Astrocyte of the cerebellum (primary cell): ENCODE measurements at regions not wholly inside any gene's neighbourhood (a gene's known extent, or its start where the extent isn't known, plus 50 kb on each side); places are given as distances from the start of the nearest gene placed in this dataset.

ENCODE experiments used
- DNase-seq: peaks from one replicate; pipeline ENCODE4 v3.0.0-alpha.2; 2011; ENCODE audit warnings: low read depth
- H3K4me3 ChIP-seq: 2 replicates; pipeline ENCODE4 v1.5.1; 2011; ENCODE audit warnings: mild to moderate bottlenecking, low read depth, low read length, moderate library complexity
- in situ Hi-C: cut with HindIII; loops from 2 replicates; pipeline ENCODE4 v1.10.0; 2017; ENCODE audit warnings: low sequenced_read_pairs
- TF ChIP-seq, protein P1 (sequence below): IDR thresholded peaks from 2 replicates; pipeline ENCODE4 v1.5.1; 2012; ENCODE audit warnings: low read length, low read depth, moderate library complexity, mild to moderate bottlenecking; ENCODE audit errors: missing control alignments

DNA sequence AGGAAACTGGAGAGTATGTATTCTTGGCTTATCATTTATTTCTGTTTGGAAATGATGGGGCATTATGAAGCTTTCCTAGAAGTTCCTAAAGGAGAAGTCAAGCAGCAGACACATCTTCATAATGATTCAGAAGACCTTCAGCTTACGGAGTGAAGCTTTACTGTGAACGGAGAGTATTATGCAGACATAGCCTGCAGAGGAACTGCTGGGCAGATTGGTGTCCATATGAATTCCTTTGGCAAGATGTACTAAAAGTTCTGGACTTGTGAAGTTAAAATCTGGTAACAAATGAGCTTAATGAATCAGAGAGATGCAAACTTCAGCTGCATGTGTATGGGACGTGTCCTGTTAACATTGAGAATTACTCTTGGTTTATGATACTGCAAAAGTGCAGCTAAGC is 60.1 kb downstream of the NABP1 start:
- in situ Hi-C loops: no loop called here

DNA sequence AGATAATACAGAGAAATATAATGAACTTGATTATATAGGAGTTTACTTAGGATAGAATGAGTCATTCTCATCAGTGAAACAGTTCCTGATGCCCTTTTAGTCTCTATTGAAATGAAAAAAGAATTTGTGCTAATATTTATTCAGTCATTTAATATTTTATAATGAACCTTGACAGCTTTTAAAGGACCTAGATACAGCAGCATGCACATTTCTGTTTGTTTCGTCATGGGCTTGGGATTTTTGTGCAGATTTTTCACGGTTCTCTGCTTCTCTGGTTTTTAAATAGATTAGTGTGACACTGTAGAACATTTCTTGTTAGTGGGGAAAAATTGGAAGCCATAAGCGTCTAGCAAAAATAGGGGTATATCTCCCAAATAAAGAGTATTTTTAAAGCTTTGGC is 60.7 kb downstream of the NABP1 start:
- DNase-seq: no peak
- no peak overlapping the region for H3K4me3 ChIP-seq
- in situ Hi-C loops: no loop called here
- TF ChIP-seq, protein P1, sequence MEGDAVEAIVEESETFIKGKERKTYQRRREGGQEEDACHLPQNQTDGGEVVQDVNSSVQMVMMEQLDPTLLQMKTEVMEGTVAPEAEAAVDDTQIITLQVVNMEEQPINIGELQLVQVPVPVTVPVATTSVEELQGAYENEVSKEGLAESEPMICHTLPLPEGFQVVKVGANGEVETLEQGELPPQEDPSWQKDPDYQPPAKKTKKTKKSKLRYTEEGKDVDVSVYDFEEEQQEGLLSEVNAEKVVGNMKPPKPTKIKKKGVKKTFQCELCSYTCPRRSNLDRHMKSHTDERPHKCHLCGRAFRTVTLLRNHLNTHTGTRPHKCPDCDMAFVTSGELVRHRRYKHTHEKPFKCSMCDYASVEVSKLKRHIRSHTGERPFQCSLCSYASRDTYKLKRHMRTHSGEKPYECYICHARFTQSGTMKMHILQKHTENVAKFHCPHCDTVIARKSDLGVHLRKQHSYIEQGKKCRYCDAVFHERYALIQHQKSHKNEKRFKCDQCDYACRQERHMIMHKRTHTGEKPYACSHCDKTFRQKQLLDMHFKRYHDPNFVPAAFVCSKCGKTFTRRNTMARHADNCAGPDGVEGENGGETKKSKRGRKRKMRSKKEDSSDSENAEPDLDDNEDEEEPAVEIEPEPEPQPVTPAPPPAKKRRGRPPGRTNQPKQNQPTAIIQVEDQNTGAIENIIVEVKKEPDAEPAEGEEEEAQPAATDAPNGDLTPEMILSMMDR: no peak

More for the DNA sequence above, 60.1 kb downstream of the NABP1 start:
- DNase-seq: no peak
- H3K4me3 ChIP-seq: no peak overlapping the region
- TF ChIP-seq, protein P1: no peak

DNA sequence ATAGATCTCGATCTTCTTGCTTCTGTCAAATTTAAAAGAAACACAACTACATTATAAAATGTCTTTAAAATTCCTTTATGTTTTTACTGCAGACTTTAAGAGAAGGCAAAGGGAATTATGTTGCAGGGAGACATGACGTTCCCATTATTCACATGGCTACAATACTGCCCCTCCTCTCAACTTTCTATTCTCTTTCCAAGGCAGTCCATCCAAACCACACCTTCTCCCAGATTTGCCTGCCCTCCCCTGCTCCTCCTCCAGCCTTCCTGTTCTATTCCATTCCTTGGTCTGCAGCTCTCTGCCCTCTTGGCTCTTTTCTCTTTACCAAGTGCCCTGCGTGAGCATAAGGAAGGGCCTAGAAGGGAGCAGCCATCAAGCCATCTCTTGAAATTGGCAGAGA is 61.3 kb downstream of the NABP1 start:
- TF ChIP-seq, protein P1: no peak
- no peak for DNase-seq
- no peak overlapping the region for H3K4me3 ChIP-seq
- in situ Hi-C loops: no loop called here

DNA sequence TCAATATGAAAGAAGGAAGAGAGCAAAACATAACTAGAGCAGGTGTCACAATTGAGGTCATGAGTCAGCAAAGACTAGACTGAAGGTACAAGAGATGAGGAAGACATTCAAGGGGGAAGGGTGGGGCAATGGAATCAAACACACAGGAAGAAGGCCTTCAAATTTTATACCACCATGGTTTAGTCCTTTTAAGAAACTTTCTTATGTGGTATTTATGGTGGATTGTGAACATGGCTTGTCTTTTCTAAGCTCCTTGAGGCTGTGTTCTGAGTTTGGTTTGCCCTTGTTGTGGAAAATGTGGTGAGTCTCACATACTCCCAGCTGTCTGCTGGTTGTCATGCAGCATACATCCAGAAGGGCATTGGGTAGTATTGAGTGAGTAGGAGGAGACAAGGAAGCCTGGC is 62.1 kb downstream of the NABP1 start:
- TF ChIP-seq, protein P1: no peak
- no peak overlapping the region for H3K4me3 ChIP-seq
- no peak for DNase-seq
- in situ Hi-C loops: no loop called here

DNA sequence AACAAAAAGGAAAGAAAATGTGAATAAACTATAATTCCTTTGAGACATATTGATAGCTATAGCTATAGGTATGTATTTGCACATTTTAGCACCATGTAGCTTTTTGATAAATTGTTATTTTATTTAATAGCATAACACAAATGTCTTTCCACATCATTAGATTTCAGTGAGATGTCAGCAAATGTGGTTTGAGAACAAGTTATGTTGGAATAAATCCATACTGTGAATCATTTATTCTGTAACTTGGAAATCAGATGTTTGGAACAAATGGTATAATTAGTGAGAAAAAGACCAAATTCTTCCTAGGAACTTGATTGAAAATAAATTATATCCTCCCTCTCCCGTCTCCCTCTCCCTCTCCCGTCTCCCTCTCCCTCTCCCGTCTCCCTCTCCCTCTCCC is 62.8 kb downstream of the NABP1 start:
- in situ Hi-C loops: no loop called here
- TF ChIP-seq, protein P1: no peak
- H3K4me3 ChIP-seq: no peak overlapping the region
- peak; percentile 37 for DNase-seq

DNA sequence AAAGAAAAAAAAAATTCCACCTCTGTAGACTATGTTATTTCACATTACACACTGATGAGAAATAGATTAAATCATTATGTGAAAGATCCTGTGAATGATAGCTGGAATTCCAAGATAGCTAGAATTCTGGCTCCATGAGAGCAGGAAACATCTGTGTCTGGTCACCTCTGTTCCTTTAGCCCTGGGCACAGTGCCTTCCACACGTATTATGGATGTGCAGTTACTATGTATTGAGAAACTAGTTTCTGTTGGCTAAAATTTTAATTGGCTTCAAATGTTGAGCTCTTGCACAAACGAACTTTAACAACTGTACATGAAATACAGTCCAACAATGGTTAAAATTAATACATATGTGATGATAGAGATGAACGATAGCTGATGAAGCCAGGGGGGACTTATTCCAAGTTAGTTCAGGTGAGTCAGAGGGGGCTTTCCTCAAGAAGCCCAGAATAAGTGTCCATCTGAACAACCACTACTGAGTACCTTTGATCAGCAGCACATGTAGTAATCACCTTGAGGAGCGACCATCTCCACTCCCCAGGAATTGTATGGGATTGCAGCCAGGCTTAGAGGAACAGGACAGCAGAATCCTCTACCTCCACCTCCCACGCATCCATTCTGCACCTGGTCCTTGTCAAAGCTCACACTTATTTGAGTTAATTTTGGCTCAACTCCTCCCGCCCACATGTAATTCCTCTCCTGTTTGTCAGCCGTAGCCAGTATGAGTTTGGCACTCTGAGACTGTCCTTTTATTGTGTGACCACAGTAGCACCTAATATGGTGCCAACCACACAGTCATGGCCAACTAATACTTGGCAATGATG is 68.6 kb downstream of the NABP1 start:
- in situ Hi-C loops: no loop called here
- H3K4me3 ChIP-seq: no peak overlapping the region
- TF ChIP-seq, protein P1: no peak
- DNase-seq: no peak
